Spleen (tissue), 11 donors: ENCODE measurements at regions not wholly inside any gene's neighbourhood (a gene's known extent, or its start where the extent isn't known, plus 50 kb on each side); places are given as distances from the start of the nearest gene placed in this dataset.
"Not testable (repeated sequence)": the region's sequence is repeated elsewhere in the genome, so short reads cannot be mapped to it uniquely, and the experiment has no call there.

Experiments
- DNase-seq: peaks from one replicate; pipeline ENCODE4 v3.0.0-alpha.2; 2020
- H3K27ac ChIP-seq, 8 donors: fragments of 200-600 bp; sonication (generic) in 7 of 8; 1 replicate in 4 of 8; 2 replicates in 4 of 8; pipeline versions ENCODE4 v1.5.0 to v1.8.0; 2016 to 2021; ENCODE audit warnings: inconsistent platforms in 4 of 8, mild to moderate bottlenecking in 4 of 8, moderate library complexity in 1 of 8
- H3K27me3 ChIP-seq, 7 donors: fragments of 200-600 bp; sonication (generic) in 6 of 7; replicated peaks in 1 of 7; 1 replicate in 4 of 7; 2 replicates in 3 of 7; pipeline versions ENCODE4 v1.5.0 to v1.8.0; 2016 to 2021; ENCODE audit warnings: inconsistent platforms in 3 of 7, mild to moderate bottlenecking in 1 of 7
- H3K36me3 ChIP-seq, 6 donors: fragments of 200-600 bp; sonication (generic) in 5 of 6; 1 replicate in 4 of 6; 2 replicates in 2 of 6; pipeline versions ENCODE4 v1.5.0 to v1.8.0; 2016 to 2021; ENCODE audit warnings: inconsistent platforms in 2 of 6
- H3K4me1 ChIP-seq, 6 donors: fragments of 200-600 bp; sonication (generic) in 5 of 6; 1 replicate in 3 of 6; 2 replicates in 3 of 6; pipeline versions ENCODE4 v1.5.0 to v1.8.0; 2016 to 2021; ENCODE audit warnings: inconsistent platforms in 3 of 6
- H3K4me3 ChIP-seq, 8 donors: fragments of 200-600 bp; sonication (generic) in 7 of 8; 1 replicate in 4 of 8; 2 replicates in 4 of 8; pipeline versions ENCODE4 v1.5.0 to v1.8.0; 2016 to 2021; ENCODE audit warnings: inconsistent platforms in 4 of 8, mild to moderate bottlenecking in 4 of 8, moderate library complexity in 2 of 8
- H3K9me3 ChIP-seq, 8 donors: fragments of 200-600 bp; sonication (generic) in 7 of 8; 1 replicate in 4 of 8; 2 replicates in 4 of 8; pipeline versions ENCODE4 v1.5.0 to v1.8.0; 2016 to 2021; ENCODE audit warnings: inconsistent platforms in 4 of 8
- POLR2A ChIP-seq, 3 donors: fragments of 450-650 bp; IDR thresholded peaks; one replicate each; pipeline ENCODE4 v1.5.1; 2017; ENCODE audit warnings: antibody characterized with exemption in 3 of 3, mild to moderate bottlenecking in 1 of 3
- POLR2AphosphoS5 ChIP-seq, 3 donors: sonication (generic); formaldehyde crosslinking; IDR thresholded peaks; one replicate each; pipeline ENCODE4 v1.5.1; 2017; ENCODE audit warnings: antibody characterized with exemption in 3 of 3
- WGBS, 5 donors: extraction: QIAGEN DNeasy Blood & Tissue Kit in 3 of 5; methylation state at CpG; one replicate each; pipeline versions ENCODE4 v1.1.5 to v1.1.7; 2013 to 2018; 5-methylcytosine and 5-hydroxymethylcytosine counted together
- intact Hi-C: fragments of 100-400 bp; cut with DNase I; formaldehyde crosslinking; loops from one replicate; pipeline ENCODE4 v1.15.0; 2023; ENCODE audit warnings: low total_unique reads
- TF ChIP-seq, protein P1 (sequence below), 11 experiments: fragments of 200-600 bp in 7 of 11; fragments of 450-650 bp in 4 of 11; sonication (generic) in 4 of 11; IDR thresholded peaks in 8 of 11; conservative IDR thresholded peaks in 3 of 11; 1 replicate in 7 of 11; 2 replicates in 4 of 11; pipeline versions ENCODE4 v1.4.0 to v1.8.0; 2016 to 2021; ENCODE audit warnings: antibody characterized with exemption in 11 of 11, inconsistent platforms in 4 of 11, mild to moderate bottlenecking in 1 of 11
- donor health status: healthy with polysubstance abuse.
- donor health status: DM: no; HTN: no; CAD: no; lungs with moderate emphysema.
- donor health status: DM: no; HTN: no; CAD: no.
- donor health status: Bipolar disorder and iron deficiency.
- donor health status: healthy.
- donor health status: DM: no; HTN: no; CAD: no.
- donor health status: DM: yes; HTN: yes; CAD: no.

GRCh38 chr3:69660631-69661030 is 78.6 kb upstream of the MITF start:
- no peaks in the 10 kb centered on the region for H3K27me3 ChIP-seq
- H3K36me3 ChIP-seq: no peaks in the 10 kb centered on the region
- no peak overlapping the region for H3K4me3 ChIP-seq
- TF ChIP-seq, protein P1, sequence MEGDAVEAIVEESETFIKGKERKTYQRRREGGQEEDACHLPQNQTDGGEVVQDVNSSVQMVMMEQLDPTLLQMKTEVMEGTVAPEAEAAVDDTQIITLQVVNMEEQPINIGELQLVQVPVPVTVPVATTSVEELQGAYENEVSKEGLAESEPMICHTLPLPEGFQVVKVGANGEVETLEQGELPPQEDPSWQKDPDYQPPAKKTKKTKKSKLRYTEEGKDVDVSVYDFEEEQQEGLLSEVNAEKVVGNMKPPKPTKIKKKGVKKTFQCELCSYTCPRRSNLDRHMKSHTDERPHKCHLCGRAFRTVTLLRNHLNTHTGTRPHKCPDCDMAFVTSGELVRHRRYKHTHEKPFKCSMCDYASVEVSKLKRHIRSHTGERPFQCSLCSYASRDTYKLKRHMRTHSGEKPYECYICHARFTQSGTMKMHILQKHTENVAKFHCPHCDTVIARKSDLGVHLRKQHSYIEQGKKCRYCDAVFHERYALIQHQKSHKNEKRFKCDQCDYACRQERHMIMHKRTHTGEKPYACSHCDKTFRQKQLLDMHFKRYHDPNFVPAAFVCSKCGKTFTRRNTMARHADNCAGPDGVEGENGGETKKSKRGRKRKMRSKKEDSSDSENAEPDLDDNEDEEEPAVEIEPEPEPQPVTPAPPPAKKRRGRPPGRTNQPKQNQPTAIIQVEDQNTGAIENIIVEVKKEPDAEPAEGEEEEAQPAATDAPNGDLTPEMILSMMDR (IDR thresholded peaks at IDR 0.05 in 8 of 11, conservative IDR thresholded peaks at IDR 0.05 in 3 of 11): no peak
- no peak for TF ChIP-seq POLR2A (IDR thresholded peaks at IDR 0.05)
- no peak for TF ChIP-seq POLR2AphosphoS5 (IDR thresholded peaks at IDR 0.05)
- DNase-seq: no peak
- peaks cover 0 to 5% (median 0%) of the 10 kb centered on the region in 8 donors for H3K9me3 ChIP-seq
- WGBS, 5 donors: 92 to 98% (median 97%) methylated on average over 19 to 36 of the region's 36 CpGs
- H3K4me1 ChIP-seq: peaks cover 0 to 34% (median 11%) of the 10 kb centered on the region in 6 donors
- intact Hi-C loops: loop anchor here (10.0 kb wide), 2 partner anchors 116 to 216 kb away; no protein-coding TSS in a partner anchor
- no peak overlapping the region for H3K27ac ChIP-seq

GRCh38 chr3:69659180-69659910 is 79.9 kb upstream of the MITF start:
- Histone ChIP-seq H3K36me3 (no peaks in the 10 kb centered on the region), H3K27ac (no peak overlapping the region), H3K9me3 (peaks cover 0 to 5% (median 0%) of the 10 kb centered on the region in 8 donors), H3K27me3 (no peaks in the 10 kb centered on the region), H3K4me1 (peaks cover 0 to 22% (median 6%) of the 10 kb centered on the region in 6 donors), H3K4me3 (no peak overlapping the region)
- TF ChIP-seq, protein P1 (IDR thresholded peaks at IDR 0.05 in 8 of 11, conservative IDR thresholded peaks at IDR 0.05 in 3 of 11): no peak
- WGBS, 5 donors: 63 to 75% (median 65%) methylated on average over 9 of the region's 9 CpGs
- no peak for DNase-seq
- intact Hi-C loops: no loop called here

DNA sequence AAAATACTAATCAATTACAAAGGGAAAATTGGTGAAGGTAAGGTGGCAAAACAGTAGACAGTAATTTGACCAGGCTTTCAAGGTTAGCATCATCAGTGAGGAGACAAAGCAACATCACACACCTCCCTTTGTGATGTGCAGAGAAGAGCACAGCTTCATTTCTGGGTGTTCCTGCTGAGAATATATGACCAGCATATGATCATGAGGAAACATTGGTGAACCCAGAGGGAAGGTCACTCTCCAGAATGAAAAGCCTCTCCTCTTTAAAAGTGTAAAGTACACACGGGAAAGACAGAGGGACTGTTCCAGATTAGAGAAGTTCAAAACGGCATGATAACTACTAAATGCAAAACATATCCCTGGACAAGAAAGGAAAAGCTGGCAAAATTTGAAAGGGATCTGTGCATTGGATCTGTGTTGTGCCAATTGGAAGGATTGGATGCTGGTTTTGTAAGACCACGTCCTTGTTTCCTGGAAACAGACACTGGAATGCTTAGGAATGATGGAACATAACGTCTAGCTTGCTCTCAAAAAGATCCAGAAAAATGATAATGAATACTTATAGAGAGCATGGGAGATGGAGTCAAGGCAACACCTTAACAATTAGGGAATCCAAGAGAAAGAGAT is 80.6 kb upstream of the MITF start:
- Histone ChIP-seq H3K27me3 (no peaks in the 10 kb centered on the region), H3K27ac (no peak overlapping the region), H3K36me3 (no peaks in the 10 kb centered on the region), H3K4me1 (peaks cover 0 to 14% (median 3%) of the 10 kb centered on the region in 6 donors), H3K4me3 (no peak overlapping the region), H3K9me3 (peaks cover 0 to 5% (median 0%) of the 10 kb centered on the region in 8 donors)
- TF ChIP-seq, protein P1 (IDR thresholded peaks at IDR 0.05 in 8 of 11, conservative IDR thresholded peaks at IDR 0.05 in 3 of 11): no peak
- no peak for TF ChIP-seq POLR2A (IDR thresholded peaks at IDR 0.05)
- no peak for TF ChIP-seq POLR2AphosphoS5 (IDR thresholded peaks at IDR 0.05)
- intact Hi-C loops: no loop called here
- no peak for DNase-seq
- WGBS, 5 donors: 44 to 69% (median 59%) methylated on average over 4 of the region's 4 CpGs

- H3K36me3 ChIP-seq, intact Hi-C loops: not testable (repeated sequence)
- WGBS, 5 donors: 81 to 93% (median 87%) methylated on average over 3 of the region's 3 CpGs
Observed at GRCh38 chr3:69657030-69657429, 82.2 kb upstream of the MITF start.

More at GRCh38 chr3:69657030-69657429, 82.2 kb upstream of the MITF start:
- H3K4me3 ChIP-seq, H3K9me3 ChIP-seq, DNase-seq, H3K27ac ChIP-seq, H3K27me3 ChIP-seq: not testable (repeated sequence)
- H3K4me1 ChIP-seq: peaks cover 0 to 10% (median 2%) of the 10 kb centered on the region in 6 donors
